Endothelial cell of umbilical vein (primary cell): ENCODE measurements at regions not wholly inside any gene's neighbourhood (a gene's known extent, or its start where the extent isn't known, plus 50 kb on each side); places are given as distances from the start of the nearest gene placed in this dataset.
A peak's percentile ranks its signal among the peaks of the same experiment; 100 is the strongest.

Experiments
- BruUV-seq: library from RNA; stranded (reverse); fragments of 400-500 nt; replicated peaks from 2 replicates; lab custom pipeline; 2021; lab: Mats Ljungman, UMichigan
- CTCF ChIA-PET: fragments of 300-600, 350-600 bp; sonication (Branson Sonifier 250); formaldehyde crosslinking; loops from one replicate; lab custom pipeline; 2021; ENCODE audit warnings: antibody characterized with exemption, inconsistent platforms; lab: Charles Lee
- POLR2A ChIA-PET: fragments of 300-600, 350-600 bp; sonication (Branson Sonifier 250); formaldehyde crosslinking; loops from one replicate; lab custom pipeline; 2021; ENCODE audit warnings: antibody characterized with exemption, inconsistent platforms; lab: Charles Lee
- DNase-seq: peaks from one replicate; pipeline ENCODE4 v3.0.0-alpha.2; 2011; ENCODE audit warnings: low read depth, low spot score
- FAIRE-seq: peaks from 2 replicates; lab custom pipeline; 2011; peaks lifted over from hg19 to GRCh38; lab: Jason Lieb, UNC
- H2AFZ ChIP-seq: 2 replicates; pipeline ENCODE4 v1.6.0; 2012; ENCODE audit warnings: low read depth, low read length, control low read depth, inconsistent platforms
- H3K27ac ChIP-seq: 2 replicates; pipeline ENCODE4 v1.5.1; 2011; ENCODE audit warnings: low read depth, mild to moderate bottlenecking, control low read depth, low read length, moderate library complexity; ENCODE audit not compliant: insufficient read depth
- H3K27me3 ChIP-seq, 2 experiments: 2 replicates each; pipeline versions ENCODE4 v1.6.0 to v1.6.1; 2011; ENCODE audit warnings: low read length in 2 of 2, mixed read lengths in 1 of 2; ENCODE audit not compliant: control insufficient read depth in 2 of 2, insufficient read depth in 2 of 2
- H3K36me3 ChIP-seq, 2 experiments: 2 replicates in 1 of 2; 3 replicates in 1 of 2; pipeline ENCODE4 v1.5.1; 2011; ENCODE audit warnings: low read length in 2 of 2, mild to moderate bottlenecking in 1 of 2, moderate library complexity in 1 of 2; ENCODE audit not compliant: control insufficient read depth in 2 of 2, insufficient read depth in 2 of 2; ENCODE audit errors: extremely low read depth in 1 of 2
- H3K4me1 ChIP-seq: 3 replicates; pipeline ENCODE4 v1.5.1; 2011; ENCODE audit warnings: mild to moderate bottlenecking, low read length; ENCODE audit not compliant: control insufficient read depth, insufficient read depth; ENCODE audit errors: extremely low read depth
- H3K4me2 ChIP-seq: 2 replicates; pipeline ENCODE4 v1.6.1; 2011; ENCODE audit warnings: low read length, control low read depth, mixed read lengths; ENCODE audit not compliant: insufficient read depth
- H3K4me3 ChIP-seq, 3 experiments: fragments of 200-600 bp in 1 of 3; sonication (generic), shearing (Covaris generic) in 1 of 3; replicated peaks in 1 of 3; 2 replicates each; pipeline ENCODE4 v1.5.1; 2011 to 2016; ENCODE audit warnings: control low read depth in 3 of 3, low read length in 3 of 3, mild to moderate bottlenecking in 2 of 3, inconsistent platforms in 1 of 3, low read depth in 1 of 3, moderate library complexity in 1 of 3; ENCODE audit not compliant: insufficient read depth in 1 of 3
- H3K79me2 ChIP-seq: 2 replicates; pipeline ENCODE4 v1.6.0; 2012; ENCODE audit warnings: low read length, inconsistent platforms; ENCODE audit not compliant: control insufficient read depth, insufficient read depth
- H3K9ac ChIP-seq: replicated peaks from 2 replicates; pipeline ENCODE3; 2011; ENCODE audit warnings: low read length, control low read depth; ENCODE audit not compliant: insufficient read depth; ENCODE audit errors: extremely low read depth
- H3K9me1 ChIP-seq: replicated peaks from 3 replicates; pipeline ENCODE4 v1.6.0; 2011; ENCODE audit warnings: mild to moderate bottlenecking, low read length; ENCODE audit not compliant: control insufficient read depth, insufficient read depth; ENCODE audit errors: extremely low read depth
- H3K9me3 ChIP-seq: replicated peaks from 2 replicates; pipeline ENCODE4 v1.5.1; 2012; ENCODE audit warnings: low read length, inconsistent platforms; ENCODE audit not compliant: control insufficient read depth, insufficient read depth
- H4K20me1 ChIP-seq: replicated peaks from 2 replicates; pipeline ENCODE3; 2011; ENCODE audit warnings: mild to moderate bottlenecking, low read length; ENCODE audit not compliant: control insufficient read depth, insufficient read depth; ENCODE audit errors: extremely low read depth
- EZH2 ChIP-seq: IDR thresholded peaks from 2 replicates; pipeline ENCODE4 v1.6.1; 2012; ENCODE audit warnings: borderline replicate concordance, low read depth, mild to moderate bottlenecking, moderate library complexity, low read length, inconsistent platforms; ENCODE audit not compliant: severe bottlenecking
- GATA2 ChIP-seq: IDR thresholded peaks from 2 replicates; pipeline ENCODE4 v1.7.0; 2011; ENCODE audit warnings: low read depth, mild to moderate bottlenecking, moderate library complexity, mixed read lengths, low read length; ENCODE audit not compliant: insufficient read length, insufficient read depth
- JUN ChIP-seq: IDR thresholded peaks from 2 replicates; pipeline ENCODE4 v1.6.1; 2011; ENCODE audit warnings: borderline replicate concordance, low read depth; ENCODE audit not compliant: insufficient read length, insufficient read depth
- MYC ChIP-seq: IDR thresholded peaks from one replicate; pipeline ENCODE4 v1.6.1; 2011; ENCODE audit warnings: mild to moderate bottlenecking, low read depth, low read length
- dilution Hi-C: fragments of 300-500 bp; cut with MboI; formaldehyde crosslinking; loops from one replicate; pipeline ENCODE4 v1.15.0; 2019; ENCODE audit warnings: low sequenced_read_pairs; ENCODE audit not compliant: extremely low pct_ligation_motif_present
- intact Hi-C: fragments of 100-400 bp; cut with micrococcal nuclease; formaldehyde crosslinking; loops from one replicate; pipeline ENCODE4 v1.10.0; 2022

GRCh38 chr1:110262846-110263631, 52.9 kb downstream of the KCNC4 start:
- FAIRE-seq (no peak), DNase-seq (no peak)
- ChIA-PET CTCF (interaction anchor here (1.5 kb wide), 1 partner anchor 55 kb away, joined by 5 read pairs; no protein-coding TSS in a partner anchor), POLR2A (no interaction called here)
- H3K4me3 ChIP-seq: no peak overlapping the region
- dilution Hi-C loops (no loop called here), intact Hi-C loops (loop anchor here (10.0 kb wide), 1 partner anchor 48 kb away; the partner anchor contains the start of gene KCNC4)
- H3K27ac ChIP-seq: no peak overlapping the region
- no peaks in the 10 kb centered on the region for H3K9me3 ChIP-seq
- no peaks in the 10 kb centered on the region for H3K79me2 ChIP-seq
- no peaks in the 10 kb centered on the region for H3K9me1 ChIP-seq
- no peak overlapping the region for H2AFZ ChIP-seq
- H4K20me1 ChIP-seq: no peaks in the 10 kb centered on the region
- H3K27me3 ChIP-seq: no peaks in the 10 kb centered on the region
- no peak overlapping the region for H3K4me2 ChIP-seq
- H3K4me1 ChIP-seq: peaks cover 11% of the 10 kb centered on the region
- H3K9ac ChIP-seq: no peak overlapping the region
- TF ChIP-seq MYC: no peak
- TF ChIP-seq GATA2: no peak
- no peaks in the 10 kb centered on the region for H3K36me3 ChIP-seq
- BruUV-seq: no TSS peak

GRCh38 chr1:110264430-110264829, 54.3 kb downstream of the KCNC4 start:
- dilution Hi-C loops (no loop called here), intact Hi-C loops (loop anchor here (10.0 kb wide), 1 partner anchor 50 kb away; the partner anchor contains the start of gene KCNC4)
- DNase-seq (peak; percentile 66), FAIRE-seq (peak; percentile 71)
- TF ChIP-seq GATA2: peak; percentile 77
- TF ChIP-seq EZH2: no peak
- TF ChIP-seq JUN: peak; percentile 33
- Histone ChIP-seq H3K4me1 (peaks cover 11% of the 10 kb centered on the region), H3K36me3 (no peaks in the 10 kb centered on the region), H3K9me3 (no peaks in the 10 kb centered on the region), H3K4me2 (peak overlapping the region; percentile 9), H3K9me1 (no peaks in the 10 kb centered on the region), H3K9ac (no peak overlapping the region), H3K27ac (peak overlapping the region; percentile 1), H4K20me1 (no peaks in the 10 kb centered on the region), H3K79me2 (no peaks in the 10 kb centered on the region), H3K4me3 (no peak overlapping the region), H3K27me3 (no peaks in the 10 kb centered on the region), H2AFZ (no peak overlapping the region)
- BruUV-seq: no TSS peak
- ChIA-PET CTCF (interaction anchor here (1.4 kb wide), 2 partner anchors 48 to 57 kb away, joined by 4 to 6 read pairs; no protein-coding TSS in a partner anchor), POLR2A (no interaction called here)
